ENCODE measurements at regions not wholly inside any gene's neighbourhood (a gene's known extent, or its start where the extent isn't known, plus 50 kb on each side); places are given as distances from the start of the nearest gene placed in this dataset.

- no TSS peak for BruUV-seq (replicated peaks)
- Mint-ChIP-seq H3K27ac (ENCODE audit: unreplicated experiment) (no peak overlapping the region), H3K9me3 (ENCODE audit: low read depth, unreplicated experiment) (no peaks in the 10 kb centered on the region)
These were observed 76.9 kb upstream of the SHISA2 start for GRCh38 chr13:26128676-26129075.

GRCh38 chr13:26117620-26118019, 65.8 kb upstream of the SHISA2 start:
- Mint-ChIP-seq H3K27me3 (ENCODE audit: unreplicated experiment) (peaks cover 63% of the 10 kb centered on the region), H3K27ac (ENCODE audit: unreplicated experiment) (no peak overlapping the region), H3K36me3 (ENCODE audit: insufficient read depth, unreplicated experiment) (no peaks in the 10 kb centered on the region), H3K9me3 (ENCODE audit: low read depth, unreplicated experiment) (no peaks in the 10 kb centered on the region), H3K4me1 (ENCODE audit: low read depth, unreplicated experiment) (no peaks in the 10 kb centered on the region), H3K4me3 (ENCODE audit: low read depth, unreplicated experiment) (no peak overlapping the region)
- BruUV-seq (replicated peaks): no TSS peak
- TF ChIP-seq CTCF (IDR thresholded peaks at IDR 0.05; ENCODE audit: unreplicated experiment): no peak
- intact Hi-C loops (cut with micrococcal nuclease; ENCODE audit: unreplicated experiment): no loop called here
- DNase-seq: no peak
- CTCF ChIA-PET: no interaction called here

More at GRCh38 chr13:26128676-26129075, 76.9 kb upstream of the SHISA2 start:
- Mint-ChIP-seq H3K27me3 (ENCODE audit: unreplicated experiment) (peaks cover 9% of the 10 kb centered on the region), H3K4me3 (ENCODE audit: low read depth, unreplicated experiment) (no peak overlapping the region), H3K4me1 (ENCODE audit: low read depth, unreplicated experiment) (no peaks in the 10 kb centered on the region), H3K36me3 (ENCODE audit: insufficient read depth, unreplicated experiment) (no peaks in the 10 kb centered on the region)
- CTCF ChIA-PET: no interaction called here
- intact Hi-C loops (cut with micrococcal nuclease; ENCODE audit: unreplicated experiment): no loop called here
- no peak for DNase-seq
- no peak for TF ChIP-seq CTCF (IDR thresholded peaks at IDR 0.05; ENCODE audit: unreplicated experiment)

- no peaks in the 10 kb centered on the region for H3K9me3 Mint-ChIP-seq (ENCODE audit: low read depth, unreplicated experiment)
- no TSS peak for BruUV-seq (replicated peaks)
- no peak overlapping the region for H3K4me3 Mint-ChIP-seq (ENCODE audit: low read depth, unreplicated experiment)
- no peak for DNase-seq
- H3K36me3 Mint-ChIP-seq (ENCODE audit: insufficient read depth, unreplicated experiment): no peaks in the 10 kb centered on the region
- intact Hi-C loops (cut with micrococcal nuclease; ENCODE audit: unreplicated experiment): loop anchor here (2.0 kb wide), 1 partner anchor 538 kb away; no protein-coding TSS in a partner anchor
- no peak overlapping the region for H3K27ac Mint-ChIP-seq (ENCODE audit: unreplicated experiment)
- peaks cover 36% of the 10 kb centered on the region for H3K27me3 Mint-ChIP-seq (ENCODE audit: unreplicated experiment)
- CTCF ChIA-PET: no interaction called here
- TF ChIP-seq CTCF (IDR thresholded peaks at IDR 0.05; ENCODE audit: unreplicated experiment): peak; percentile 17
- H3K4me1 Mint-ChIP-seq (ENCODE audit: low read depth, unreplicated experiment): no peaks in the 10 kb centered on the region
These were observed 61.0 kb upstream of the SHISA2 start for GRCh38 chr13:26112843-26113242.

- DNase-seq: no peak
- CTCF ChIA-PET: no interaction called here
- no peaks in the 10 kb centered on the region for H3K9me3 Mint-ChIP-seq (ENCODE audit: low read depth, unreplicated experiment)
- no peak overlapping the region for H3K4me3 Mint-ChIP-seq (ENCODE audit: low read depth, unreplicated experiment)
- intact Hi-C loops (cut with micrococcal nuclease; ENCODE audit: unreplicated experiment): loop anchor here (2.0 kb wide), 1 partner anchor 537 kb away; no protein-coding TSS in a partner anchor
- no peaks in the 10 kb centered on the region for H3K36me3 Mint-ChIP-seq (ENCODE audit: insufficient read depth, unreplicated experiment)
- no TSS peak for BruUV-seq (replicated peaks)
- peaks cover 26% of the 10 kb centered on the region for H3K27me3 Mint-ChIP-seq (ENCODE audit: unreplicated experiment)
- H3K27ac Mint-ChIP-seq (ENCODE audit: unreplicated experiment): no peak overlapping the region
- TF ChIP-seq CTCF (IDR thresholded peaks at IDR 0.05; ENCODE audit: unreplicated experiment): no peak
- no peaks in the 10 kb centered on the region for H3K4me1 Mint-ChIP-seq (ENCODE audit: low read depth, unreplicated experiment)
These were observed 60.0 kb upstream of the SHISA2 start for GRCh38 chr13:26111797-26112196.
